HG03460 (cell line): ENCODE measurements at regions not wholly inside any gene's neighbourhood (a gene's known extent, or its start where the extent isn't known, plus 50 kb on each side); places are given as distances from the start of the nearest gene placed in this dataset.
"Not testable (repeated sequence)": the region's sequence is repeated elsewhere in the genome, so short reads cannot be mapped to it uniquely, and the experiment has no call there.

Experiments used
- ATAC-seq: cut with Tn5 transposase; IDR thresholded peaks from one replicate; pipeline ENCODE4 v1.9.1; 2021; ENCODE audit not compliant: unreplicated experiment

- no peak for ATAC-seq
Measured at GRCh38 chr2:17373041-17373440, 145.2 kb downstream of the RAD51AP2 start.

GRCh38 chr2:17363846-17364245 is 154.4 kb downstream of the RAD51AP2 start:
- ATAC-seq = no peak

GRCh38 chr2:17362956-17363355 is 155.3 kb downstream of the RAD51AP2 start:
- ATAC-seq = no peak

- peak; percentile 85 for ATAC-seq
Measured at GRCh38 chr2:17355608-17356329, 162.5 kb downstream of the RAD51AP2 start.

GRCh38 chr2:17353263-17353662 is 165.0 kb downstream of the RAD51AP2 start:
- ATAC-seq = no peak

GRCh38 chr2:17342692-17343091 is 175.5 kb downstream of the RAD51AP2 start:
- not testable (repeated sequence) for ATAC-seq

- ATAC-seq = no peak
Measured at GRCh38 chr2:17337507-17337906, 180.7 kb downstream of the RAD51AP2 start.

GRCh38 chr2:17336458-17336857 is 181.8 kb downstream of the RAD51AP2 start:
- ATAC-seq = no peak

- ATAC-seq = no peak
Measured at GRCh38 chr2:17334300-17334699, 183.9 kb downstream of the RAD51AP2 start.

GRCh38 chr2:17331636-17332035 is 186.6 kb downstream of the RAD51AP2 start:
- no peak for ATAC-seq

GRCh38 chr2:17328161-17328560 is 190.1 kb downstream of the RAD51AP2 start:
- ATAC-seq = no peak

- ATAC-seq = no peak
Measured at GRCh38 chr2:17327649-17328048, 190.6 kb downstream of the RAD51AP2 start.

- ATAC-seq = no peak
Measured at GRCh38 chr2:17326717-17327116, 191.5 kb downstream of the RAD51AP2 start.

GRCh38 chr2:17323697-17324096 is 194.5 kb downstream of the RAD51AP2 start:
- no peak for ATAC-seq

- no peak for ATAC-seq
Measured at GRCh38 chr2:17322461-17322860, 195.8 kb downstream of the RAD51AP2 start.

- no peak for ATAC-seq
Measured at GRCh38 chr2:17319090-17319489, 199.2 kb downstream of the RAD51AP2 start.

- no peak for ATAC-seq
Measured at GRCh38 chr2:17318013-17318412, 200.2 kb downstream of the RAD51AP2 start.

GRCh38 chr2:17317439-17317976 is 200.7 kb downstream of the RAD51AP2 start:
- no peak for ATAC-seq

- no peak for ATAC-seq
Measured at GRCh38 chr2:17313261-17313660, 205.0 kb downstream of the RAD51AP2 start.

- no peak for ATAC-seq
Measured at GRCh38 chr2:17311771-17312511, 206.3 kb downstream of the RAD51AP2 start.

GRCh38 chr2:17311106-17311619 is 207.1 kb downstream of the RAD51AP2 start:
- no peak for ATAC-seq
